Activated CD8-positive, alpha-beta memory T cell treated with anti-CD3 and anti-CD28 coated beads, Interleukin-2, amount 50 U/mL, for 24 hours (primary cell): ENCODE measurements at regions not wholly inside any gene's neighbourhood (a gene's known extent, or its start where the extent isn't known, plus 50 kb on each side); places are given as distances from the start of the nearest gene placed in this dataset.
"Not testable (repeated sequence)": the region's sequence is repeated elsewhere in the genome, so short reads cannot be mapped to it uniquely, and the experiment has no call there.

Source experiments
- DNase-seq: peaks from one replicate; pipeline ENCODE4 v3.0.0-alpha.2; 2020; ENCODE audit errors: extremely low read depth

DNA sequence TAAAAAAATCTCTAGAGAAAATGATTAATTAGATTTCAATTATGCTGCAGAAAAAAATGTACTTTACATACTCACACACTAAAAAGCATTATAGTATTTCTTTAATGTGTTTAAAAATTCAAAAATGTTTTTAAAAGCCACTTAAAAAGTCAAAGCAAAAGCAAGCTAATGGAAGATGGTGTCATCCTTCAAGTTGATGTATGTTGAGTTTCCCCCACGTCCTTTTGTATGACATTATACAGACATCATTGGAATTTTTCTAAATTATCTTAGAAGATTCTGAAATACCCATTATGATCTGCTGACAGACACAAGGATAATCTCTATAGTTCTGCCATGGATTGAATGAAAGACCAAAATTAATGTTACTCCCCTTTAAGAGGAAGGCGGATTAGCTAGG, 393.7 kb upstream of the TENM3 start:
- no peak for DNase-seq

- no peak for DNase-seq
Measured at GRCh38 chr4:181853881-181854511, 389.2 kb upstream of the TENM3 start.

- no peak for DNase-seq
Measured at GRCh38 chr4:181855307-181855706, 387.9 kb upstream of the TENM3 start.

DNA sequence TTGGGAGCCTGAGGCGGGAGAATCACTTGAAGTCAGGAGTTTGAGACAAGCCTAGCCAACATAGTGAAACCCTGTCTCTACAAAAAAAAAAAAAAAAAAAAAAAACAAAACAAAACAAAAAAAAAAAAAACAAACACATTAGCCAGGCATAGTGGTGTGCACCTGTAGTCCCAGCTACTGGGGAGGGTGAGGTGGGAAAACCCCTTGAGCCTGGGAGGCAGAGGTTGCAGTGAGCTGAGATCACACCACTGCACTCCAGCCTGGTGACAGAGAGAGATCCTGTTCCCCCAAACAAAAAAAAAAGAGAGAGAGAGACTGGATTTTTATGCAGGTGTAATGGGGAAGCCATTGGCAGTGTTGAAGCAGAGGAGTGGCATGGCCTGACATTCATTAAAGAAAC, 385.7 kb upstream of the TENM3 start:
- not testable (repeated sequence) for DNase-seq

GRCh38 chr4:181858741-181859140, 384.5 kb upstream of the TENM3 start:
- no peak for DNase-seq

DNA sequence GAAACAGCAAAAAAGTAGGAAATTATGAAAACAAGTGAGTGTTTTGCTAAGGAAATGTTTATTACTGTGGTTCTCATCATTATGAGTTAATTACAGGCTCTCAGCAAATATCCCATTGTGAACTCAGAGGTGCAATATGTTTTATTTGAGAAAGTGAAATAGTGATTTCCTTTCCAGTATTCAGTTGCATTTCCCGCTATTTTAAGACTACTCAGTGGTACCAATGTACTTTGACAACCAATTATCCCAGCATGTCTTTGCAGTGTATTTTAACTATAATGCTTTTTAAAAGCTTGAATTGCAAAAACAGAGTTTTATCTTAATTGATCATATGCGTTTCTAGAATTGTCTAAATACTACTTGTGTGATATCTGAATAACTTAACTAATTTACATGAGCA, 383.8 kb upstream of the TENM3 start:
- DNase-seq: no peak

DNA sequence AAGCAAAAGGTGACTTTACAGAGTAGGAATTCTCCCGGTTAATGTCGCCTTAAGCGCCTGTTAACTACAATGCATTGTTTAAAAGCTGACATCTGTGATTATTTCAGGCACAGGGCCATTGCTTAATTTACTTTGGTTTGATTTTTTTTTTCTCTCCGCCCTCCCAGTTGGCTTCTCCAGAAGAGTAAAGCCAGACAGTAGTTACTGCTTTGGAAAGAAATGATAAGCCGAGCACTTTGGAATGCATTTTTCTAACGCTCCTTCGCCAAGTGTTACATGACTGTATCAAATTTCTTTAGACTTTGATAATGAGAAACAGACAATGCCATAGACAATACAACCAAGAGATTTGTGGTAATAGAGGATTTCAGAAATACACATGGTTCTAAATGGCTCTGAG, 383.0 kb upstream of the TENM3 start:
- no peak for DNase-seq

DNA sequence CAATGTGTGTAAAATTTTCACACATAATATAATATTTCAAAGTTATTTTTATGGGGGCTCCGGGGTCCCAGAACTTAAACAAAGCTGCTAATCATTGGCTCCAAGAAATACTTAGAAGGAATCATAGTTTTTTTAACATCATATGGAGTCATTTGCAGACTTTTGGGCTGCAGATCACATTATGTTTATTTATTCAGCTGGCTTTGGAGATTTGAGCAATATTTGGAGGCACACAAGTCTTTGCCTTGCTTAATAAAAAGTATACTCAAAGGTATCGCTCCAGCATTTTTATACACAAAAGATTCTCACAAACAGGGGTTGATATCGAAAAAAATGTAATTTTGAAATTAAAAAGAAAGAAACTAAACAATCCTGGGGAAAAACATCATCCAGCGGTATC, 382.5 kb upstream of the TENM3 start:
- no peak for DNase-seq

DNA sequence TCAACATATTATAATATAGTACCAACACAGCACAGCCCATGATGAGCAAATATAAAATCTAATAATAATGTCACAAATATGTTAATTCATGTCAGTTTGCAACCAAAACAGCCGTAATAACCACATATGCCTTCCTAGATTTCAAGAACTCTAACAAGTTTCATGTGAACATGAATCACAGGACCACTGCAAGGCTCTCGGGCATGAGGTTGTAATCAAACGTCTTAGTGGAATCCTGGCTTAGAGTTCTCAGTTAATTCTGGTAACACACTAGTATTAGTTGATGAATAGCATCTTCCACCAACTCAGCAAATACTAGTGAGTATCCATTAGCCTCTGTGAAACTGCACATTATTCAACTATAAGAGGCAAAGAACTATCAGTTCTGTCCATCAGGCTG, 379.3 kb upstream of the TENM3 start:
- DNase-seq: no peak

DNA sequence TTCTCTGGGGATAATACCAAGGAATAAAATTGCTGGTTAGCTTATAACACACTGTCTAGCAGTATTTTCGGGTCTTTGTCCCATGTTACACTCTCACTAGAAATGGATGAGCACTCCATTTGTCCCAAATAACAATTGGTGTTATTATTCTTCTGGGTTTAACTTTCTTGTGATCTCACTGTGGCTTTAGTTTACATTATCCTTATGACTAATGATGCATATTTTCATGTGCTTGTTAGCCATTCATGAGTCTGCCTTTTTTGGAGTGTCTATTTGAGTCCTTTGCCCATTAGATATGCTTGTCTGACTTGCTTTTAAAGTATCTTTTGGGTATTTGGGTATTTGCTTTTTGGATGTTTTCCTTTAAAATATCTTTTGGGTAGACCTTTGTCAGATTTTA, 372.9 kb upstream of the TENM3 start:
- DNase-seq: no peak

DNA sequence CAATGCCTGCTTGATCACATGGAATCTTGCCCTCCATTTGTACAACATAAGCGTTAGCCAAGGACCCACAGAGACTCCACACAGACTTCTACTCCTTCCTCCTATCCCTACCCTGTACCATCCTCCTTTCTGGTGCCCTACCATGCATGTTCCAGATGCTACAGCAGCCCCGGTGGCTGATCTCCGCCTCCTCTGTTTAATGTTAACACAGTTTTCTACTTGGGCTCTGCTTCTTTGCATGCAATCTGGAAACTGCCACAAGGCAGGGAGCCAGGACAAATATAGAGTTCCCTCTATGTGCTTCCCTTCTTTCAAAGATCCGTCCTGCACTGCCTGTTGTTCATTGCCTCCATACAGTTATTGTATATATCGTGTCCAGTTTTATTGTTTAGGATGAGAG, 368.6 kb upstream of the TENM3 start:
- no peak for DNase-seq

- no peak for DNase-seq
Measured at GRCh38 chr4:181877329-181877848, 365.8 kb upstream of the TENM3 start.

GRCh38 chr4:181890031-181890430, 353.2 kb upstream of the TENM3 start:
- DNase-seq: no peak

GRCh38 chr4:181890911-181891310, 352.3 kb upstream of the TENM3 start:
- DNase-seq: no peak

- DNase-seq: no peak
Measured at GRCh38 chr4:181896614-181897013, 346.6 kb upstream of the TENM3 start.

DNA sequence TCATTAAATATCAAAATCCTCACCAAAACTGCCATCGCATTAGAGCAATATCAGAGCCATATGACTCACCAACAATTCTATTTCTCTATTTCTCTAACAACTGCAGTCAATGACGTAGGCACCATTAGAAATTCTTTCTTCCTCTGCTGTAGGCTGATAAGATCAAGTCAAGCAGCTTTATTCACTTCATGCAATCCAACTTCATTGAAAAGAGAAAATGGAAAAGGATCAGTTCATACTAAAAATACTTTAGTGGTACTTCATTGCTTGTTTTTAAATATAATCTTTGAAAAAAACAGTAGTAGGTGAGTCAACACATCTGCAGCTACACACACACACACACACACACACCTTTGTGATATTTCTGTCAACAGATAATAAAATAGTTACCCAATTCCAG, 345.3 kb upstream of the TENM3 start:
- no peak for DNase-seq

GRCh38 chr4:181902404-181902803, 340.8 kb upstream of the TENM3 start:
- not testable (repeated sequence) for DNase-seq

- DNase-seq: no peak
Measured at GRCh38 chr4:181905708-181906107, 337.5 kb upstream of the TENM3 start.

- no peak for DNase-seq
Measured at GRCh38 chr4:181908168-181908567, 335.0 kb upstream of the TENM3 start.

- no peak for DNase-seq
Measured at GRCh38 chr4:181909368-181909767, 333.8 kb upstream of the TENM3 start.

- DNase-seq: no peak
Measured at GRCh38 chr4:181911420-181911819, 331.8 kb upstream of the TENM3 start.

- no peak for DNase-seq
Measured at GRCh38 chr4:181933471-181933870, 309.7 kb upstream of the TENM3 start.

DNA sequence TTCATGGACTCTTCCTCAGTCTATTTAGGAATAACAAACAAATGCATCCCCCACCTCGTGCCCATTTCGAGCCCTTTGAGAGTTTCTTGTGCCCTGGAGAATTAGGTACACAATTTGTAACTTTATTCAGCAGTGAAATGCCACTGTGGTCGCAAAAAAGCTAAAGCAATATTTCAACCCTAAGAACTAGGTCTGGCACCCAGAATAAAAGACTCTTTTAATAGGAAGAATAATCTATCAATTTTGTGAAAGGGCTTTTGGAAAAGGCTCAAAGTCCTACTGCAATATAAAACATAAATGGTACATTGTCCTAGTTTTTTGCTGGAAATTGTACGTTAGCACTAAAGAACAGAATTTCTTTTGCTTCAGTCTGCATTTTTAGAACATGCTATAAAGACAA, 304.6 kb upstream of the TENM3 start:
- no peak for DNase-seq
